VCaP (cell line): ENCODE measurements at regions not wholly inside any gene's neighbourhood (a gene's known extent, or its start where the extent isn't known, plus 50 kb on each side); places are given as distances from the start of the nearest gene placed in this dataset.
"Not testable (repeated sequence)": the region's sequence is repeated elsewhere in the genome, so short reads cannot be mapped to it uniquely, and the experiment has no call there.

Experiments used
- H3K27ac ChIP-seq: fragments of 450-650 bp; 2 replicates; pipeline ENCODE4 v1.5.1; 2017
- CTCF ChIP-seq: fragments of 450-650 bp; conservative IDR thresholded peaks from 2 replicates; pipeline ENCODE4 v1.5.1; 2017; ENCODE audit warnings: mild to moderate bottlenecking, moderate library complexity

- TF ChIP-seq CTCF: no peak
- H3K27ac ChIP-seq: no peak overlapping the region
Measured at GRCh38 chr1:29406814-29407213, 170.5 kb downstream of the PTPRU start.

GRCh38 chr1:29400203-29400602 is 163.9 kb downstream of the PTPRU start:
- not testable (repeated sequence) for H3K27ac ChIP-seq

GRCh38 chr1:29399465-29399864 is 163.1 kb downstream of the PTPRU start:
- no peak for TF ChIP-seq CTCF
- H3K27ac ChIP-seq: no peak overlapping the region

- H3K27ac ChIP-seq: no peak overlapping the region
- TF ChIP-seq CTCF: no peak
Measured at GRCh38 chr1:29398431-29398830, 162.1 kb downstream of the PTPRU start.

- TF ChIP-seq CTCF: no peak
- H3K27ac ChIP-seq: no peak overlapping the region
Measured at GRCh38 chr1:29397981-29398380, 161.7 kb downstream of the PTPRU start.

GRCh38 chr1:29397256-29397590 is 160.9 kb downstream of the PTPRU start:
- no peak for TF ChIP-seq CTCF
- no peak overlapping the region for H3K27ac ChIP-seq

- TF ChIP-seq CTCF: peak; percentile 55
- no peak overlapping the region for H3K27ac ChIP-seq
Measured at GRCh38 chr1:29396438-29397255, 160.3 kb downstream of the PTPRU start.

- no peak for TF ChIP-seq CTCF
- no peak overlapping the region for H3K27ac ChIP-seq
Measured at GRCh38 chr1:29395736-29396437, 159.6 kb downstream of the PTPRU start.
